ENCODE measurements at regions not wholly inside any gene's neighbourhood (a gene's known extent, or its start where the extent isn't known, plus 50 kb on each side); places are given as distances from the start of the nearest gene placed in this dataset.
"Not testable (repeated sequence)": the region's sequence is repeated elsewhere in the genome, so short reads cannot be mapped to it uniquely, and the experiment has no call there.

DNA sequence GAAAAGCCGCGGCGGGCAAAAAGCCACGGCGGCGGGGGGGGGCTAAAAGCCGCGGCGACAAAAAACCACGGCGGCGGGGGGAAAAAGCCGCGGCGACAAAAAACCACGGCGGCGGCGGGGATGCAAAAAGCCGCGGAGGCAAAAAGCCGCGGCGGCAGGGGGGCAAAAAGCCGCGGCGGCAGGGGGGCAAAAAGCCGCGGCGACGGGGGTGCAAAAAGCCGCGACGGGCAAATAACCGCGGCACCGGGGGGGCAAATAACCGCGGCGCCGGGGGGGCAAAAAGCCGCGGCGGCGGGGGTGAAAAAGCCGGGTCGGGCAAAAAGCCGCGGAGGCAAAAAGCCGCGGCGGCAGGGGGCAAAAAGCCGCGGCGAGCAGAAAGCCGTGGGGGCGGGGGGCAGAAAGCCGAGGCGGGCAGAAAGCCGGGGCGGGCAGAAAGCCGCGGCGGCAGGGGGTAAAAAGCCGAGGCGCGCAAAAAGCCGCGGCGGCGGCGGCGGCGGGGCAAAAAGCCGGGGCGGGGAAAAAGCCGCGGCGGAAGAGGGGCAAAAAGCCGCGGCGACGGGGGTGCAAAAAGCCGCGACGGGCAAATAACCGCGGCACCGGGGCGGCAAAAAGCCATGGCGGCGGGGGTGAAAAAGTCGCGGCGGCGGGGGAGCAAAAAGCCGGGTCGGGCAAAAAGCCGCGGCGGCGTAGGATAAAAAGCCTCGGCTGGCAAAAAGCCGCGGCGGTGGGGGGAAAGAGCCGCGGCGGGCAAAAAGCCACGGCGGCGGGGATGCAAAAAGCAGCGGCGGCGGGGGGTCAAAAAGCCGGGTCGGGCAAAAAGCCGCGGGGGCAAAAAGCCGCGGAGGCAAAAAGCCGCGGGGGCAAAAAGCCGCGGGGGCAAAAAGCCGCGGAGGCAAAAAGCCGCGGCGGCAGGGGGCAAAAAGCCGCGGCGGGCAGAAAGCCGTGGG lies 1632.4 kb downstream of the RPIA start:
- intact Hi-C loops (cut with micrococcal nuclease); H4K5ac ChIP-seq (ENCODE audit: low read depth, low read length); H3K9me1 ChIP-seq (ENCODE audit: insufficient read depth, low read length); BruUV-seq (replicated peaks); H3K4ac ChIP-seq (ENCODE audit: low read depth, low read length); CTCF ChIA-PET; H2BK15ac ChIP-seq (ENCODE audit: low read depth, low read length); H3K36me3 ChIP-seq (ENCODE audit: control insufficient read depth, insufficient read depth, low read length); dilution Hi-C loops (cut with HindIII; ENCODE audit: low sequenced_read_pairs, unreplicated experiment); H2BK20ac ChIP-seq (ENCODE audit: low read depth, low read length); H3K27me3 ChIP-seq (ENCODE audit: control insufficient read depth, insufficient read depth, low read length); H3K27ac ChIP-seq (ENCODE audit: insufficient read depth, low read length); H3K56ac ChIP-seq (ENCODE audit: extremely low read depth, insufficient read depth, low read length); H3K4me2 ChIP-seq (ENCODE audit: low read depth, low read length); H3K14ac ChIP-seq (replicated peaks; ENCODE audit: low read depth, low read length); in situ Hi-C loops (cut with MboI; ENCODE audit: low sequenced_read_pairs); H2AK9ac ChIP-seq (replicated peaks; ENCODE audit: low read depth, low read length, poor library complexity); H2BK120ac ChIP-seq (ENCODE audit: low read depth, low read length); H3K4me1 ChIP-seq (ENCODE audit: control insufficient read depth, insufficient read depth, low read length); H4K20me1 ChIP-seq (ENCODE audit: insufficient read depth, low read length); POLR2A ChIA-PET (ENCODE audit: unreplicated experiment); H2AFZ ChIP-seq (replicated peaks; ENCODE audit: low read length, poor library complexity); H3K9ac ChIP-seq (ENCODE audit: low read depth, low read length); H3K23ac ChIP-seq (ENCODE audit: low read depth, low read length); DNase-seq; H4K8ac ChIP-seq (ENCODE audit: low read depth in 2 of 2, low read length in 2 of 2); H2AK5ac ChIP-seq (ENCODE audit: low read depth, low read length); H4K91ac ChIP-seq (ENCODE audit: insufficient read depth, low read depth, low read length); H3K4me3 ChIP-seq (ENCODE audit: insufficient read depth, low read depth, low read length); H3K9me3 ChIP-seq (ENCODE audit: control insufficient read depth, insufficient read depth, low read length); ATAC-seq (ENCODE audit: low read depth); H2BK5ac ChIP-seq (ENCODE audit: low read depth, low read length, poor library complexity, severe bottlenecking); H3K18ac ChIP-seq (ENCODE audit: low read depth, low read length); H3K79me1 ChIP-seq (ENCODE audit: low read depth in 1 of 2, low read length in 2 of 2): not testable (repeated sequence)
- 8% methylated on average over 5 of the region's 134 CpGs; no CpG with 5 or more reads in 1 of the 2 experiments for WGBS, 2 experiments (ENCODE audit: extremely low coverage in 2 of 2, insufficient read length in 1 of 2)

DNA sequence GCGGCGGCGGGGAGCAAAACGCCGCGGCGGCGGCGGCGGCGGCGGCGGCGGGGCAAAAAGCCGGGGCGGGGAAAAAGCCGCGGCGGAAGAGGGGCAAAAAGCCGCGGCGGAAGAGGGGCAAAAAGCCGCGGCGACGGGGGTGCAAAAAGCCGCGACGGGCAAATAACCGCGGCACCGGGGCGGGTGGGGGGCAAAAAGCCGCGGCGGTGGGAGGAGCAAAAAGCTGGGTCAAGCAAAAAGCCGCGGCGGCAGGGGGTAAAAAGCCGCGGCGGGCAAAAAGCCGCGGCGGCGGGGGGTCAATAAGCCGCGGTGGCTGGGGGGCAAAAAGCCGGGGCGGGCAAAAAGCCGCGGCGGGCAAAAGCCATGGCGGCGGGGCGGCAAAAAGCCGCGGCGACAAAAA lies 1633.2 kb downstream of the RPIA start:
- H3K79me1 ChIP-seq (ENCODE audit: low read depth in 1 of 2, low read length in 2 of 2); intact Hi-C loops (cut with micrococcal nuclease); H2AFZ ChIP-seq (replicated peaks; ENCODE audit: low read length, poor library complexity); H4K5ac ChIP-seq (ENCODE audit: low read depth, low read length); H2BK120ac ChIP-seq (ENCODE audit: low read depth, low read length); H3K36me3 ChIP-seq (ENCODE audit: control insufficient read depth, insufficient read depth, low read length); ATAC-seq (ENCODE audit: low read depth); H3K56ac ChIP-seq (ENCODE audit: extremely low read depth, insufficient read depth, low read length); H3K4me2 ChIP-seq (ENCODE audit: low read depth, low read length); H3K23ac ChIP-seq (ENCODE audit: low read depth, low read length); H3K18ac ChIP-seq (ENCODE audit: low read depth, low read length); dilution Hi-C loops (cut with HindIII; ENCODE audit: low sequenced_read_pairs, unreplicated experiment); H4K8ac ChIP-seq (ENCODE audit: low read depth in 2 of 2, low read length in 2 of 2); H3K9ac ChIP-seq (ENCODE audit: low read depth, low read length); H4K91ac ChIP-seq (ENCODE audit: insufficient read depth, low read depth, low read length); H2BK15ac ChIP-seq (ENCODE audit: low read depth, low read length); H3K9me3 ChIP-seq (ENCODE audit: control insufficient read depth, insufficient read depth, low read length); H4K20me1 ChIP-seq (ENCODE audit: insufficient read depth, low read length); H3K27ac ChIP-seq (ENCODE audit: insufficient read depth, low read length); in situ Hi-C loops (cut with MboI; ENCODE audit: low sequenced_read_pairs); H2BK5ac ChIP-seq (ENCODE audit: low read depth, low read length, poor library complexity, severe bottlenecking); H3K4me3 ChIP-seq (ENCODE audit: insufficient read depth, low read depth, low read length); H2BK20ac ChIP-seq (ENCODE audit: low read depth, low read length); H3K4ac ChIP-seq (ENCODE audit: low read depth, low read length); DNase-seq; BruUV-seq (replicated peaks); H3K14ac ChIP-seq (replicated peaks; ENCODE audit: low read depth, low read length); H3K4me1 ChIP-seq (ENCODE audit: control insufficient read depth, insufficient read depth, low read length); H2AK9ac ChIP-seq (replicated peaks; ENCODE audit: low read depth, low read length, poor library complexity); CTCF ChIA-PET; H2AK5ac ChIP-seq (ENCODE audit: low read depth, low read length); H3K9me1 ChIP-seq (ENCODE audit: insufficient read depth, low read length); H3K27me3 ChIP-seq (ENCODE audit: control insufficient read depth, insufficient read depth, low read length): not testable (repeated sequence)
- WGBS, 2 experiments (ENCODE audit: extremely low coverage in 2 of 2, insufficient read length in 1 of 2): no CpG with 5 or more reads among the region's 59 CpGs
- POLR2A ChIA-PET (ENCODE audit: unreplicated experiment): interaction anchor here (0.6 kb wide), 1 partner anchor 1153 kb away, joined by 5 read pairs; no protein-coding TSS in a partner anchor
